Right atrium auricular region (tissue), 2 donors: ENCODE measurements at regions not wholly inside any gene's neighbourhood (a gene's known extent, or its start where the extent isn't known, plus 50 kb on each side); places are given as distances from the start of the nearest gene placed in this dataset.

Experiments
- DNase-seq: peaks from one replicate; pipeline ENCODE4 v3.0.0-alpha.2; 2019; ENCODE audit warnings: low spot score
- H3K27ac ChIP-seq, 2 donors: fragments of 200-600 bp; sonication (generic); 1 replicate in 1 of 2; 2 replicates in 1 of 2; pipeline ENCODE4 v1.5.1; 2016 to 2019
- H3K27me3 ChIP-seq, 2 donors: fragments of 200-600 bp; sonication (generic); one replicate each; pipeline versions ENCODE4 v1.5.1 to v1.6.0; 2017 to 2019
- H3K36me3 ChIP-seq: fragments of 200-600 bp; sonication (generic); one replicate; pipeline ENCODE4 v1.5.1; 2016
- H3K4me1 ChIP-seq, 2 donors: fragments of 200-600 bp; sonication (generic); one replicate each; pipeline versions ENCODE4 v1.5.1 to v1.6.0; 2017 to 2019
- H3K4me3 ChIP-seq, 2 donors: fragments of 200-600 bp; sonication (generic); 1 replicate in 1 of 2; 2 replicates in 1 of 2; pipeline ENCODE4 v1.5.1; 2017 to 2019; ENCODE audit warnings: mild to moderate bottlenecking in 1 of 2, moderate library complexity in 1 of 2
- H3K9me3 ChIP-seq, 2 donors: fragments of 200-600 bp; sonication (generic); one replicate each; pipeline ENCODE4 v1.5.1; 2019
- TF ChIP-seq, protein P1 (sequence below), 2 donors: fragments of 200-600 bp; sonication (generic); IDR thresholded peaks; one replicate each; pipeline ENCODE4 v1.5.1; 2019; ENCODE audit warnings: antibody characterized with exemption in 2 of 2

DNA sequence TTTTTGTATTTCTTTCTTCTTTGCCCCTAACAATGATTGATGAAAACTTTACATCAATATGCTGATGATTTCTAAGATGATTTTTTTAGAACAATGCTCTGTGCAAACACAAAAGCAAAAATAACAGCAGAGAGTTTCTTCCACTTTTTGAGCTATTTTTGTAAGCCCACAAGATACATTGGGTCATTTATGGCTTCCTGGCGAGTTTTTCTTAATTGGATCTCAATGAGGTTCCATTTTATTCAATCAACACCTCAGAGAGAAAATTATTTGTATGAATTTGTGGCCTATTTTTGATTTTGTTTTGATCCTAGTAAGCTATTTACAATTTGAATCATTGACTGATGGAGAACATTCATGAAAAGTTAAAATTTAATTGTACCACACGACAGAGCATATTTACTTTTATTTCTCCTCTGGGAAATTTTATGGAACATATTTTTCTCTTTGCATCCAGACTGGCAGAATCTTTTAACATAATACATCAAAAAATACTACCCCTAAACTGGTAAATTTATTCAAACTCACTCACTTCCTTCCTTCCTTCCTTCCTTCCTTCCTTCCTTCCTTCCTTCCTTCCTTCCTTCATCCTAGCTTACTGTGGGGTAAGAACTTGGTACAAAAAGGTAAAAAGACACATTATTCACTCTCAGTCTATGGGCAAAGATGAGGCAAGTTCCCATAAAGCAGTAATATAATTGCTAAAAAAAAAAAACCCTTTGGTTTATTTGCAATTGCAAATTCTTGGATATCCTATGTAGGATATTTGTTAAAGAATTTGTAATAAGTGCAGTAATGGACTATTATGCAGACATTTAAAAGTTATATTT lies 710.4 kb downstream of the SLC4A3 start:
- TF ChIP-seq, protein P1, sequence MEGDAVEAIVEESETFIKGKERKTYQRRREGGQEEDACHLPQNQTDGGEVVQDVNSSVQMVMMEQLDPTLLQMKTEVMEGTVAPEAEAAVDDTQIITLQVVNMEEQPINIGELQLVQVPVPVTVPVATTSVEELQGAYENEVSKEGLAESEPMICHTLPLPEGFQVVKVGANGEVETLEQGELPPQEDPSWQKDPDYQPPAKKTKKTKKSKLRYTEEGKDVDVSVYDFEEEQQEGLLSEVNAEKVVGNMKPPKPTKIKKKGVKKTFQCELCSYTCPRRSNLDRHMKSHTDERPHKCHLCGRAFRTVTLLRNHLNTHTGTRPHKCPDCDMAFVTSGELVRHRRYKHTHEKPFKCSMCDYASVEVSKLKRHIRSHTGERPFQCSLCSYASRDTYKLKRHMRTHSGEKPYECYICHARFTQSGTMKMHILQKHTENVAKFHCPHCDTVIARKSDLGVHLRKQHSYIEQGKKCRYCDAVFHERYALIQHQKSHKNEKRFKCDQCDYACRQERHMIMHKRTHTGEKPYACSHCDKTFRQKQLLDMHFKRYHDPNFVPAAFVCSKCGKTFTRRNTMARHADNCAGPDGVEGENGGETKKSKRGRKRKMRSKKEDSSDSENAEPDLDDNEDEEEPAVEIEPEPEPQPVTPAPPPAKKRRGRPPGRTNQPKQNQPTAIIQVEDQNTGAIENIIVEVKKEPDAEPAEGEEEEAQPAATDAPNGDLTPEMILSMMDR (IDR thresholded peaks at IDR 0.05) = no peak
- no peak overlapping the region for H3K27ac ChIP-seq
- DNase-seq = no peak
- no peaks in the 10 kb centered on the region for H3K4me1 ChIP-seq
- no peaks in the 10 kb centered on the region for H3K36me3 ChIP-seq
- H3K9me3 ChIP-seq = no peaks in the 10 kb centered on the region
- H3K27me3 ChIP-seq = no peaks in the 10 kb centered on the region
- no peak overlapping the region for H3K4me3 ChIP-seq

DNA sequence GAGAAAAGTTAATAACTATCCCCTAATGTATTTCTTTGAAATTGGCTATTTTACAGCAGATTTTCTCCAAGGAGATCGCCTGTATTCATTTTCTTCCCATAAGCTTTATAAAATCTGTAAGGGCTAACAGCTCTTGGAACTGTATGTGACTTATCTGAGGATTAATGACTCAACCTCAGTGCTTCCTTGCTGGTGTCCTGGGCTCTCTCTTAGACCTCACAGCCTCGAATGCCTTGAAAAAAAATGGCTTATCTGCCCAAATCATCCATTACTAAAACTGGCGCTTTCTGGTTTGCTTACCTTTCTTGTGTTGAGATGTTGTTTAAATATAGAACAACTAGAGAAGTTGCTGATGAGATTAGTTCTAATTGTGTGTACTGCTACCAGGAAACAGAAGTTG lies 713.6 kb downstream of the SLC4A3 start:
- Histone ChIP-seq H3K27me3 (no peaks in the 10 kb centered on the region), H3K36me3 (no peaks in the 10 kb centered on the region), H3K9me3 (no peaks in the 10 kb centered on the region), H3K4me3 (no peak overlapping the region), H3K27ac (no peak overlapping the region), H3K4me1 (no peaks in the 10 kb centered on the region)
- no peak for DNase-seq
- TF ChIP-seq, protein P1 (IDR thresholded peaks at IDR 0.05) = no peak

DNA sequence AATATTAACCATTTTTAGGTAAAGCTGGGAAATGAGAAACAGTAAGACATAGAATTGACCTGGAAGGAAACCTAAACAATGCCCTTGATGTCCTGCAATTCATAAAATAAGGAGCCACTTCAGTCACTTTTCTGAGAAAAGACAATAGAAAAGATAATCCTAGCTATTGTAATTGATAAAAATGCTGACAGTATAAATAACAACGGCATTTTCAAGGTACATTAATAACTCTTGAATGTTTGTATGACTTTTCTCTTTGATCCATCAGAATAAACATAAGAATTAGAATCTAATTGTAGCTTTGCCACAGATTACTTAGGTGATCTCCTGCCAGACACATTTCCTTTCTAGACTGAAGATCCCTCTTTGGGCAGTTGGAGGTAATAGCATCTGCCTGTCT lies 719.5 kb downstream of the SLC4A3 start:
- Histone ChIP-seq H3K27ac (no peak overlapping the region), H3K4me1 (no peaks in the 10 kb centered on the region), H3K36me3 (no peaks in the 10 kb centered on the region), H3K27me3 (no peaks in the 10 kb centered on the region), H3K9me3 (no peaks in the 10 kb centered on the region), H3K4me3 (no peak overlapping the region)
- DNase-seq = no peak
- TF ChIP-seq, protein P1 (IDR thresholded peaks at IDR 0.05) = no peak

DNA sequence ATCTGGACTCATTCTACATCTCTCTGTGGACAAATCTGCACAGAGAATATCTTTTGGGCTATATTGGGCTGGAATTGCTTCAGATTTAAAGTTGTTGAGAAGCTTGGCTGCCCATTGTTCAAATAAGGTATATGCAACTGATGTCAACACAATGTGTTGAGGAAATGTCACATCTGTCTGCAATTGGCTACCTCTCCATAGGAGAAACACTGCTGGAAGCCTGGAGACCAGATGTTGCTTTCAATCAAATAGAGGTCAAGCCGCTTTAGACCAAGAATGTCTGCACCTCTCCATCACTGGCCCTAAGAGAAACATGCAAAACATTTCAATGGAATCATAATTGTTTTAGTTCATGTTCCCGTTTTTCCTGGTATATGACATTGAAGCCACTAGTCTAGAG lies 720.2 kb downstream of the SLC4A3 start:
- H3K27ac ChIP-seq = no peak overlapping the region
- H3K27me3 ChIP-seq = no peaks in the 10 kb centered on the region
- no peaks in the 10 kb centered on the region for H3K4me1 ChIP-seq
- no peak for DNase-seq
- H3K36me3 ChIP-seq = no peaks in the 10 kb centered on the region
- H3K4me3 ChIP-seq = no peak overlapping the region
- TF ChIP-seq, protein P1 (IDR thresholded peaks at IDR 0.05) = no peak
- no peaks in the 10 kb centered on the region for H3K9me3 ChIP-seq

DNA sequence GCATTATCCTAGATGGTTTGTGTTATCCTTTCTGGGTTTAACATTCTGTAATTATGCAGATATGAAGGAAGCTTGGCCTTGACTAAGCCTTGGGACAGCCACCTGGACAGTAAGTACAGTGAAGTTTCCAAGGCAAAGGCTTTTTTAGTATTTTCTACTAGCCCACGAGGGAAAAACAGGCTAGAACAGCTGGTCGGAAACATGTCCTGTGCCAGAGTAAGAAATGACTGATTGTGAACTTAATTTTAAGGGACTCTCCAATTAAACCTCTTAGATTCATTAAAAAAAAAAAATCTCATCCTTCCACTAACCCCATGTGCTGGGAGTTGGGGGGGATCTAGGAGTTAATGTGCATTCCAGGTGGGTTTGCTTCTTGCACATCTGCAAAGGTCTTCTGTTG lies 720.8 kb downstream of the SLC4A3 start:
- no peak for DNase-seq
- H3K4me3 ChIP-seq = no peak overlapping the region
- TF ChIP-seq, protein P1 (IDR thresholded peaks at IDR 0.05) = no peak
- H3K27me3 ChIP-seq = no peaks in the 10 kb centered on the region
- no peak overlapping the region for H3K27ac ChIP-seq
- no peaks in the 10 kb centered on the region for H3K36me3 ChIP-seq
- no peaks in the 10 kb centered on the region for H3K9me3 ChIP-seq
- H3K4me1 ChIP-seq = no peaks in the 10 kb centered on the region

DNA sequence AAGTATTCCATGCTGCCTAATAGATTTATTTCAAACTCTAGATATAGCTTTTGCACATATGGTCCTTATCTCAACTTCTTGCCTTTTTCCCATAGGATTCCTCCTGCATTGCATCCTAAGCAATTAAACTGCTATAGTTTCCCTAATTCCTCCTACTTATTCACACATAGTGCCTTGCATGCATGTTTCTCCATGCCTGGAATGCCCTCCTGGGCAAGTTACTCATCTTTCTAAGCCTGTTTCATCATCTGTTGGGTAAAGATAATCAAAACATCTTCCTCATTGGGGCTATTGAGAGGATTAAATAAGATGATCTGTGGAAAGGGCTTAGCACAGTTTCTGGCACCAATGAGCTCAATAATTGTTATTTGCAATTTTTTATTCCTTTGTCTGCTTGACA lies 726.5 kb downstream of the SLC4A3 start:
- H3K4me1 ChIP-seq = no peaks in the 10 kb centered on the region
- DNase-seq = no peak
- no peaks in the 10 kb centered on the region for H3K36me3 ChIP-seq
- H3K4me3 ChIP-seq = no peak overlapping the region
- no peaks in the 10 kb centered on the region for H3K9me3 ChIP-seq
- no peak overlapping the region for H3K27ac ChIP-seq
- H3K27me3 ChIP-seq = no peaks in the 10 kb centered on the region
- TF ChIP-seq, protein P1 (IDR thresholded peaks at IDR 0.05) = no peak
